Kidney (tissue), 13 donors: ENCODE measurements at regions not wholly inside any gene's neighbourhood (a gene's known extent, or its start where the extent isn't known, plus 50 kb on each side); places are given as distances from the start of the nearest gene placed in this dataset.

Experiments
- DNase-seq, 5 donors: peaks; one replicate each; pipeline ENCODE4 v3.0.0-alpha.2; 2013 to 2020
- FAIRE-seq: peaks from 2 replicates; lab custom pipeline; 2012; peaks lifted over from hg19 to GRCh38; lab: Jason Lieb, UNC
- H3K27ac ChIP-seq, 2 donors: one replicate each; pipeline ENCODE4 v1.7.0; 2013; ENCODE audit warnings: low read depth in 2 of 2, low read length in 2 of 2, inconsistent platforms in 1 of 2
- H3K27me3 ChIP-seq: one replicate; pipeline ENCODE4 v1.7.1; 2013; ENCODE audit warnings: low read length, inconsistent platforms; ENCODE audit not compliant: control insufficient read depth, insufficient read depth
- H3K36me3 ChIP-seq, 3 donors: one replicate each; pipeline versions ENCODE4 v1.7.0 to v1.7.1; 2013; ENCODE audit warnings: low read length in 3 of 3, control low read depth in 1 of 3, inconsistent platforms in 1 of 3; ENCODE audit not compliant: insufficient read depth in 3 of 3, control insufficient read depth in 2 of 3
- H3K4me1 ChIP-seq, 3 donors: one replicate each; pipeline versions ENCODE4 v1.7.0 to v1.7.1; 2013; ENCODE audit warnings: low read length in 3 of 3, inconsistent platforms in 1 of 3, low read depth in 1 of 3; ENCODE audit not compliant: control insufficient read depth in 2 of 3, insufficient read depth in 2 of 3
- H3K4me3 ChIP-seq, 3 donors: one replicate each; pipeline versions ENCODE4 v1.7.0 to v1.8.1; 2013; ENCODE audit warnings: low read length in 3 of 3, control low read depth in 1 of 3, inconsistent platforms in 1 of 3
- H3K9ac ChIP-seq, 3 donors: one replicate each; pipeline versions ENCODE4 v1.7.0 to v1.7.1; 2013; ENCODE audit warnings: low read length in 3 of 3, control low read depth in 1 of 3, inconsistent platforms in 1 of 3
- H3K9me3 ChIP-seq, 3 donors: one replicate each; pipeline versions ENCODE4 v1.7.0 to v1.7.1; 2013; ENCODE audit warnings: low read length in 3 of 3, control low read depth in 1 of 3, inconsistent platforms in 1 of 3; ENCODE audit not compliant: control insufficient read depth in 2 of 3, insufficient read depth in 1 of 3
- intact Hi-C: fragments of 100-400 bp; cut with DNase I; formaldehyde crosslinking; loops from one replicate; pipeline ENCODE4 v1.11.1; 2022
- TF ChIP-seq, protein P1 (sequence below): IDR thresholded peaks from 3 replicates; pipeline ENCODE4 v1.5.1; 2012; ENCODE audit warnings: mild to moderate bottlenecking, moderate library complexity, borderline replicate concordance; ENCODE audit not compliant: insufficient read depth; ENCODE audit errors: extremely low read depth
- donor health status: control.
- donor health status: control.
- donor health status: control.
- donor health status: control.
- donor health status: control.
- donor health status: DM: yes; HTN: yes; CAD: no.
- donor health status: Normal renal cell carcinoma (clear cell type).

- Histone ChIP-seq H3K9ac (no peak overlapping the region), H3K27ac (no peak overlapping the region), H3K9me3 (no peaks in the 10 kb centered on the region), H3K4me1 (peaks cover 4 to 8% (median 7%) of the 10 kb centered on the region in 3 donors), H3K4me3 (no peak overlapping the region), H3K27me3 (no peaks in the 10 kb centered on the region), H3K36me3 (no peaks in the 10 kb centered on the region)
- intact Hi-C loops, result no loop called here
- no peak for FAIRE-seq
- TF ChIP-seq, protein P1, sequence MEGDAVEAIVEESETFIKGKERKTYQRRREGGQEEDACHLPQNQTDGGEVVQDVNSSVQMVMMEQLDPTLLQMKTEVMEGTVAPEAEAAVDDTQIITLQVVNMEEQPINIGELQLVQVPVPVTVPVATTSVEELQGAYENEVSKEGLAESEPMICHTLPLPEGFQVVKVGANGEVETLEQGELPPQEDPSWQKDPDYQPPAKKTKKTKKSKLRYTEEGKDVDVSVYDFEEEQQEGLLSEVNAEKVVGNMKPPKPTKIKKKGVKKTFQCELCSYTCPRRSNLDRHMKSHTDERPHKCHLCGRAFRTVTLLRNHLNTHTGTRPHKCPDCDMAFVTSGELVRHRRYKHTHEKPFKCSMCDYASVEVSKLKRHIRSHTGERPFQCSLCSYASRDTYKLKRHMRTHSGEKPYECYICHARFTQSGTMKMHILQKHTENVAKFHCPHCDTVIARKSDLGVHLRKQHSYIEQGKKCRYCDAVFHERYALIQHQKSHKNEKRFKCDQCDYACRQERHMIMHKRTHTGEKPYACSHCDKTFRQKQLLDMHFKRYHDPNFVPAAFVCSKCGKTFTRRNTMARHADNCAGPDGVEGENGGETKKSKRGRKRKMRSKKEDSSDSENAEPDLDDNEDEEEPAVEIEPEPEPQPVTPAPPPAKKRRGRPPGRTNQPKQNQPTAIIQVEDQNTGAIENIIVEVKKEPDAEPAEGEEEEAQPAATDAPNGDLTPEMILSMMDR, result no peak
- peak; percentile 53 to 82 (median 70) for DNase-seq
Measured at GRCh38 chr6:43869792-43870659, 100.0 kb downstream of the VEGFA start.

DNA sequence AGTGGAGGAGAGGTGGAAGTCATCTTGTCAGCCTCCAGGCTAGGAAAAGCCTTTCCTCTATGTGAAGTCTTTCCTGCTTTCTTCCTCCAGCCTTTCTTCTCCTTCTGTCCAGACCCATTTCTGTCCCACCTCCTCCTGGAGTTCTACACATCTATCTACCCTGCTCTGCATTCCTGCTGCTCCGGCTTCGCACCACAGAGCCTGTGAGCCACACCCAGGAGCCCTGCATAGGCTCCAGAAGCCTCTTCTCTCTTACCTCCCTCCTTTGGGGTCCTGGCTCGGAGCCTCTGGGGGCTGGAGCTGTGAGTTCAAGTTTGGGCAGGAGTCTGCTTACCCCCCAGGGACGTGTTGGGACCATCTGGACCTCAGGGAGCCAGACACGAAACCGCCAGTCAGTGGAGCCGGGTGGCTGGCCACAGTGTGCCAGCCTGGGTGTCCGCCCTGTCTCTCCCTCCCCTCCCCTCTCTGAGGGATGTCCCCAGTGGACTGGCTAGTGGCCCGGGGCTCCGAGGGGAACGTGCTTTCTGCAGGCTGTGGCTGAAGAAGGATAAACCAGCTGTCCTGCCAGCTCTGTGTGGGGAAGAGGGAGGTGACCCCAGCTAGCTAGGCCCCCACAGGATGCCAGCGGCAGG lies 99.2 kb downstream of the VEGFA start:
- Histone ChIP-seq H3K4me1 (peaks cover 0 to 6% (median 5%) of the 10 kb centered on the region in 3 donors), H3K9ac (no peak overlapping the region), H3K4me3 (no peak overlapping the region), H3K27me3 (no peaks in the 10 kb centered on the region), H3K9me3 (no peaks in the 10 kb centered on the region), H3K27ac (no peak overlapping the region), H3K36me3 (no peaks in the 10 kb centered on the region)
- DNase-seq, result peak in 1 of 5 donors; percentile 64
- TF ChIP-seq, protein P1, result no peak
- FAIRE-seq, result no peak
- intact Hi-C loops, result no loop called here

- Histone ChIP-seq H3K4me1 (peaks cover 0 to 6% (median 5%) of the 10 kb centered on the region in 3 donors), H3K4me3 (no peak overlapping the region), H3K36me3 (no peaks in the 10 kb centered on the region), H3K27me3 (no peaks in the 10 kb centered on the region), H3K27ac (no peak overlapping the region), H3K9ac (no peak overlapping the region), H3K9me3 (no peaks in the 10 kb centered on the region)
- FAIRE-seq, result no peak
- intact Hi-C loops, result no loop called here
- peak in 1 of 5 donors; percentile 23 for DNase-seq
- TF ChIP-seq, protein P1, result no peak
Measured at GRCh38 chr6:43868467-43868866, 98.5 kb downstream of the VEGFA start.
